Tibial nerve (tissue), 4 donors: ENCODE measurements at regions not wholly inside any gene's neighbourhood (a gene's known extent, or its start where the extent isn't known, plus 50 kb on each side); places are given as distances from the start of the nearest gene placed in this dataset.
"Not testable (repeated sequence)": the region's sequence is repeated elsewhere in the genome, so short reads cannot be mapped to it uniquely, and the experiment has no call there.

Experiments
- DNase-seq, 2 donors: peaks; one replicate each; pipeline ENCODE4 v3.0.0-alpha.2; 2019; ENCODE audit warnings: low spot score in 2 of 2
- H3K27ac ChIP-seq, 4 donors: fragments of 200-600 bp; sonication (generic) in 3 of 4; one replicate each; pipeline ENCODE4 v1.5.1; 2017 to 2019; ENCODE audit warnings: mild to moderate bottlenecking in 1 of 4
- H3K27me3 ChIP-seq, 2 donors: fragments of 200-600 bp; sonication (generic) in 1 of 2; one replicate each; pipeline versions ENCODE4 v1.5.1 to v1.6.0; 2017 to 2019
- H3K36me3 ChIP-seq, 3 donors: fragments of 200-600 bp; sonication (generic); one replicate each; pipeline ENCODE4 v1.5.1; 2018 to 2019
- H3K4me1 ChIP-seq, 4 donors: fragments of 200-600 bp; sonication (generic) in 3 of 4; one replicate each; pipeline ENCODE4 v1.5.1; 2017 to 2019
- H3K4me3 ChIP-seq, 4 donors: fragments of 200-600 bp; sonication (generic) in 3 of 4; one replicate each; pipeline ENCODE4 v1.5.1; 2017 to 2019; ENCODE audit warnings: mild to moderate bottlenecking in 1 of 4, moderate library complexity in 1 of 4
- H3K9me3 ChIP-seq, 4 donors: fragments of 200-600 bp; sonication (generic) in 3 of 4; one replicate each; pipeline ENCODE4 v1.5.1; 2017 to 2019
- CTCF ChIP-seq, 5 experiments: fragments of 200-600 bp in 3 of 5; fragments of 450-650 bp in 2 of 5; sonication (generic) in 3 of 5; IDR thresholded peaks; one replicate each; pipeline ENCODE4 v1.5.1; 2016 to 2019; ENCODE audit warnings: antibody characterized with exemption in 5 of 5, mild to moderate bottlenecking in 3 of 5, moderate library complexity in 2 of 5
- EP300 ChIP-seq, 2 donors: sonication (generic); formaldehyde crosslinking; IDR thresholded peaks; one replicate each; pipeline ENCODE4 v1.6.1; 2017; ENCODE audit warnings: antibody characterized with exemption in 2 of 2, mild to moderate bottlenecking in 1 of 2
- POLR2A ChIP-seq, 2 donors: fragments of 450-650 bp; IDR thresholded peaks; one replicate each; pipeline ENCODE4 v1.6.1; 2017; ENCODE audit warnings: antibody characterized with exemption in 2 of 2, mild to moderate bottlenecking in 2 of 2, moderate library complexity in 2 of 2
- WGBS, 2 donors: methylation state at CpG; one replicate each; pipeline ENCODE4 v1.1.5; 2018; 5-methylcytosine and 5-hydroxymethylcytosine counted together

- Histone ChIP-seq H3K4me1 (peaks cover 0 to under 1% (median 0%) of the 10 kb centered on the region in 4 donors), H3K9me3 (peaks cover 0 to 19% (median 6%) of the 10 kb centered on the region in 4 donors), H3K27me3 (no peaks in the 10 kb centered on the region), H3K36me3 (no peaks in the 10 kb centered on the region), H3K27ac (no peak overlapping the region), H3K4me3 (no peak overlapping the region)
- TF ChIP-seq POLR2A (IDR thresholded peaks at IDR 0.05) (no peak), CTCF (IDR thresholded peaks at IDR 0.05) (no peak), EP300 (IDR thresholded peaks at IDR 0.05) (no peak)
- 68 to 91% methylated on average over 1 of the region's 1 CpG for WGBS, 2 donors
- no peak for DNase-seq
Observed at GRCh38 chr3:8343058-8343457, 158.6 kb upstream of the LMCD1 start.

GRCh38 chr3:8345398-8345797 is 156.2 kb upstream of the LMCD1 start:
- DNase-seq = no peak
- H3K9me3 ChIP-seq = peaks cover 0 to 22% (median 6%) of the 10 kb centered on the region in 4 donors
- no peak overlapping the region for H3K4me3 ChIP-seq
- TF ChIP-seq POLR2A (IDR thresholded peaks at IDR 0.05) (no peak), EP300 (IDR thresholded peaks at IDR 0.05) (no peak), CTCF (IDR thresholded peaks at IDR 0.05) (no peak)
- no peak overlapping the region for H3K27ac ChIP-seq
- no peaks in the 10 kb centered on the region for H3K27me3 ChIP-seq
- no peaks in the 10 kb centered on the region for H3K4me1 ChIP-seq
- no peaks in the 10 kb centered on the region for H3K36me3 ChIP-seq

GRCh38 chr3:8348076-8348475 is 153.5 kb upstream of the LMCD1 start:
- H3K27ac ChIP-seq = no peak overlapping the region
- no peak for DNase-seq
- no peak overlapping the region for H3K4me3 ChIP-seq
- no peak for TF ChIP-seq EP300 (IDR thresholded peaks at IDR 0.05)
- no peak for TF ChIP-seq CTCF (IDR thresholded peaks at IDR 0.05)
- TF ChIP-seq POLR2A (IDR thresholded peaks at IDR 0.05) = no peak
- H3K27me3 ChIP-seq = no peaks in the 10 kb centered on the region
- peaks cover 0 to 22% (median 6%) of the 10 kb centered on the region in 4 donors for H3K9me3 ChIP-seq
- no peaks in the 10 kb centered on the region for H3K36me3 ChIP-seq
- H3K4me1 ChIP-seq = no peaks in the 10 kb centered on the region
- 83 to 84% methylated on average over 2 of the region's 2 CpGs for WGBS, 2 donors

- Histone ChIP-seq H3K4me1 (no peaks in the 10 kb centered on the region), H3K27me3 (no peaks in the 10 kb centered on the region), H3K9me3 (peaks cover 0 to 3% (median 0%) of the 10 kb centered on the region in 4 donors), H3K27ac (no peak overlapping the region), H3K36me3 (no peaks in the 10 kb centered on the region), H3K4me3 (no peak overlapping the region)
- DNase-seq = no peak
- no peak for TF ChIP-seq EP300 (IDR thresholded peaks at IDR 0.05)
- TF ChIP-seq POLR2A (IDR thresholded peaks at IDR 0.05) = no peak
- WGBS, 2 donors = 82 to 93% methylated on average over 2 of the region's 2 CpGs
Observed at GRCh38 chr3:8352475-8352874, 149.1 kb upstream of the LMCD1 start.

DNA sequence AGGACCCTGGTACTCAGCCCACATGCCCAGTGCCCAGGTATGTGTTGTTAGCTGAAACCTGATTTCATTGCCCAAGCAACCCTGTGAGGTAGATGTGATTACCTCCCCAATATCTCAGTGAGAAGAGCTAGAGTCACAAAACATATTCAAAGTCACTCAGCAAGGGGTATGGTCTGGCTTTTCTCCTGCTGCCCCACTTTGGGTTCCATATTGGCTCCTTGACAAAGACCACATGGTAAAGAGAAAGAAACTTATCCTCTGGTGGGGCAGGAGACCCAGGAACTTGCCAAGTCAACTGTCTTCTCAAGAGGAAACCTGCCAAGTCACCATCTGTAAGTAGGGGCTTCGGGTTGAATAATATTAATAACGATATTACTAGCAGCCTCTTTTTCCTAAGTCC is 148.3 kb upstream of the LMCD1 start:
- no peak overlapping the region for H3K27ac ChIP-seq
- DNase-seq = no peak
- TF ChIP-seq POLR2A (IDR thresholded peaks at IDR 0.05) (no peak), CTCF (IDR thresholded peaks at IDR 0.05) (no peak), EP300 (IDR thresholded peaks at IDR 0.05) (no peak)
- no peak overlapping the region for H3K4me3 ChIP-seq
- WGBS, 2 donors = 94 to 98% methylated on average over 2 of the region's 2 CpGs
- H3K9me3 ChIP-seq = peaks cover 0 to under 1% (median 0%) of the 10 kb centered on the region in 4 donors
- no peaks in the 10 kb centered on the region for H3K36me3 ChIP-seq
- H3K4me1 ChIP-seq = no peaks in the 10 kb centered on the region
- H3K27me3 ChIP-seq = no peaks in the 10 kb centered on the region

GRCh38 chr3:8355346-8355745 is 146.3 kb upstream of the LMCD1 start:
- Histone ChIP-seq H3K36me3 (no peaks in the 10 kb centered on the region), H3K4me1 (no peaks in the 10 kb centered on the region), H3K27ac (no peak overlapping the region), H3K4me3 (no peak overlapping the region), H3K27me3 (no peaks in the 10 kb centered on the region), H3K9me3 (no peaks in the 10 kb centered on the region)
- TF ChIP-seq POLR2A (IDR thresholded peaks at IDR 0.05) = no peak
- no peak for TF ChIP-seq EP300 (IDR thresholded peaks at IDR 0.05)
- TF ChIP-seq CTCF (IDR thresholded peaks at IDR 0.05) = no peak
- DNase-seq = no peak
- WGBS, 2 donors = 94 to 100% methylated on average over 1 of the region's 1 CpG

DNA sequence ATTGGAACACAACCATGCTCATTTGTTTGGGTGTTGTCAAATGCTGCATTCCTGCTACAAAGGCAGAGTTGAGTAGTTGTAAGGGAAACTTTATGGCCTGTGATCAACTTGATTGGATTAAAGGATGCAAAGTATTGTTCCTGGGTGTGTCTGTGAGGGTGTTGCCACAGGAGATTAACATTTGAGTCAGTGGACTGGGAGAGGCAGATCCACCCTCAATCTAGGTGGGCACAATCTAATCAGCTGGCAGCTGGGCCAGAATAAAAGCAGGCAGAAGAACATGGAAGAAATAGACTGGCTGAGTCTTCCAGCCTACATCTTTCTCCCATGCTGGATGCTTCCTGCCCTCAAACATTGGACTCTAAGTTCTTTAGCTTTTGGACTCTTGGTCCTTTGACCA is 145.6 kb upstream of the LMCD1 start:
- not testable (repeated sequence) for H3K27me3 ChIP-seq, H3K4me1 ChIP-seq, H3K9me3 ChIP-seq, H3K27ac ChIP-seq, H3K4me3 ChIP-seq, DNase-seq, H3K36me3 ChIP-seq
